ENCODE measurements at regions not wholly inside any gene's neighbourhood (a gene's known extent, or its start where the extent isn't known, plus 50 kb on each side); places are given as distances from the start of the nearest gene placed in this dataset.

DNA sequence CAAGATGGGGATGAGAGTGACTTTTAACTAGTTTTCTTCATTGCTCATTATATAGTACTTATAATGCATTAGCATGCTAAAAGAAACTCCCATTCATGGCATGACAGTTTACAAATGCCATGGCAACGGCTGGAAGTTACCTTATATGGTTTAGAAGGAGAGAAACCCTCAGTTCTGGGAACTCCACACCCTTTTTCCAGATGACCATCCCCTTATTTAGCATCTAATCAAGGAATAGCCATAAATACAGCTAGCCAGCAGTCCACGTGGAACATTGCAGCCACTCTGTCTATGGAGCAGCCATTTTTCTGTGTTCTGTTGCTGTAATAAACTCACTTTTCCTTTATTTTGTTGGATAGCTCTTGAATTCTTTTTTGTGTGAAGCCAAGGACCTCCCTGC is 1137.8 kb downstream of the CDH18 start:
- TF ChIP-seq EZH2 (IDR thresholded peaks at IDR 0.05; ENCODE audit: low read length) = no peak
- TF ChIP-seq, protein P1, sequence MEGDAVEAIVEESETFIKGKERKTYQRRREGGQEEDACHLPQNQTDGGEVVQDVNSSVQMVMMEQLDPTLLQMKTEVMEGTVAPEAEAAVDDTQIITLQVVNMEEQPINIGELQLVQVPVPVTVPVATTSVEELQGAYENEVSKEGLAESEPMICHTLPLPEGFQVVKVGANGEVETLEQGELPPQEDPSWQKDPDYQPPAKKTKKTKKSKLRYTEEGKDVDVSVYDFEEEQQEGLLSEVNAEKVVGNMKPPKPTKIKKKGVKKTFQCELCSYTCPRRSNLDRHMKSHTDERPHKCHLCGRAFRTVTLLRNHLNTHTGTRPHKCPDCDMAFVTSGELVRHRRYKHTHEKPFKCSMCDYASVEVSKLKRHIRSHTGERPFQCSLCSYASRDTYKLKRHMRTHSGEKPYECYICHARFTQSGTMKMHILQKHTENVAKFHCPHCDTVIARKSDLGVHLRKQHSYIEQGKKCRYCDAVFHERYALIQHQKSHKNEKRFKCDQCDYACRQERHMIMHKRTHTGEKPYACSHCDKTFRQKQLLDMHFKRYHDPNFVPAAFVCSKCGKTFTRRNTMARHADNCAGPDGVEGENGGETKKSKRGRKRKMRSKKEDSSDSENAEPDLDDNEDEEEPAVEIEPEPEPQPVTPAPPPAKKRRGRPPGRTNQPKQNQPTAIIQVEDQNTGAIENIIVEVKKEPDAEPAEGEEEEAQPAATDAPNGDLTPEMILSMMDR (optimal IDR thresholded peaks at IDR 0.05 in 1 of 3, IDR thresholded peaks at IDR 0.05 in 1 of 3, conservative IDR thresholded peaks at IDR 0.05 in 1 of 3; ENCODE audit: extremely low read depth in 1 of 3, insufficient read depth in 2 of 3, low read length in 3 of 3) = no peak
